ENCODE measurements at regions not wholly inside any gene's neighbourhood (a gene's known extent, or its start where the extent isn't known, plus 50 kb on each side); places are given as distances from the start of the nearest gene placed in this dataset.

- H3K27me3 Mint-ChIP-seq (ENCODE audit: unreplicated experiment) = peaks cover 3% of the 10 kb centered on the region
- no peak overlapping the region for H3K27ac Mint-ChIP-seq (ENCODE audit: unreplicated experiment)
- DNase-seq (ENCODE audit: low spot score) = no peak
- peaks cover 19% of the 10 kb centered on the region for H3K9me3 Mint-ChIP-seq (ENCODE audit: unreplicated experiment)
- TF ChIP-seq, protein P1, sequence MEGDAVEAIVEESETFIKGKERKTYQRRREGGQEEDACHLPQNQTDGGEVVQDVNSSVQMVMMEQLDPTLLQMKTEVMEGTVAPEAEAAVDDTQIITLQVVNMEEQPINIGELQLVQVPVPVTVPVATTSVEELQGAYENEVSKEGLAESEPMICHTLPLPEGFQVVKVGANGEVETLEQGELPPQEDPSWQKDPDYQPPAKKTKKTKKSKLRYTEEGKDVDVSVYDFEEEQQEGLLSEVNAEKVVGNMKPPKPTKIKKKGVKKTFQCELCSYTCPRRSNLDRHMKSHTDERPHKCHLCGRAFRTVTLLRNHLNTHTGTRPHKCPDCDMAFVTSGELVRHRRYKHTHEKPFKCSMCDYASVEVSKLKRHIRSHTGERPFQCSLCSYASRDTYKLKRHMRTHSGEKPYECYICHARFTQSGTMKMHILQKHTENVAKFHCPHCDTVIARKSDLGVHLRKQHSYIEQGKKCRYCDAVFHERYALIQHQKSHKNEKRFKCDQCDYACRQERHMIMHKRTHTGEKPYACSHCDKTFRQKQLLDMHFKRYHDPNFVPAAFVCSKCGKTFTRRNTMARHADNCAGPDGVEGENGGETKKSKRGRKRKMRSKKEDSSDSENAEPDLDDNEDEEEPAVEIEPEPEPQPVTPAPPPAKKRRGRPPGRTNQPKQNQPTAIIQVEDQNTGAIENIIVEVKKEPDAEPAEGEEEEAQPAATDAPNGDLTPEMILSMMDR (IDR thresholded peaks at IDR 0.05; ENCODE audit: unreplicated experiment) = no peak
- no peaks in the 10 kb centered on the region for H3K4me1 Mint-ChIP-seq (ENCODE audit: unreplicated experiment)
- H3K36me3 Mint-ChIP-seq (ENCODE audit: low read depth, unreplicated experiment) = peaks cover 6% of the 10 kb centered on the region
- H3K4me3 Mint-ChIP-seq (ENCODE audit: unreplicated experiment) = no peak overlapping the region
Measured at GRCh38 chr2:144102386-144102785, 417.5 kb downstream of the ZEB2 start.

GRCh38 chr2:144099780-144100377, 420.0 kb downstream of the ZEB2 start:
- Mint-ChIP-seq H3K27me3 (ENCODE audit: unreplicated experiment) (peaks cover 3% of the 10 kb centered on the region), H3K4me3 (ENCODE audit: unreplicated experiment) (no peak overlapping the region), H3K27ac (ENCODE audit: unreplicated experiment) (no peak overlapping the region), H3K9me3 (ENCODE audit: unreplicated experiment) (peaks cover 4% of the 10 kb centered on the region), H3K4me1 (ENCODE audit: unreplicated experiment) (no peaks in the 10 kb centered on the region), H3K36me3 (ENCODE audit: low read depth, unreplicated experiment) (peaks cover 3% of the 10 kb centered on the region)
- DNase-seq (ENCODE audit: low spot score) = no peak
- TF ChIP-seq, protein P1 (IDR thresholded peaks at IDR 0.05; ENCODE audit: unreplicated experiment) = no peak

- Mint-ChIP-seq H3K4me3 (ENCODE audit: unreplicated experiment) (no peak overlapping the region), H3K9me3 (ENCODE audit: unreplicated experiment) (peaks cover 4% of the 10 kb centered on the region), H3K4me1 (ENCODE audit: unreplicated experiment) (no peaks in the 10 kb centered on the region), H3K27me3 (ENCODE audit: unreplicated experiment) (peaks cover 3% of the 10 kb centered on the region), H3K27ac (ENCODE audit: unreplicated experiment) (no peak overlapping the region), H3K36me3 (ENCODE audit: low read depth, unreplicated experiment) (peaks cover 4% of the 10 kb centered on the region)
- TF ChIP-seq, protein P1 (IDR thresholded peaks at IDR 0.05; ENCODE audit: unreplicated experiment) = no peak
- no peak for DNase-seq (ENCODE audit: low spot score)
Measured at GRCh38 chr2:144099340-144099739, 420.6 kb downstream of the ZEB2 start.

GRCh38 chr2:144097440-144098225, 422.3 kb downstream of the ZEB2 start:
- no peaks in the 10 kb centered on the region for H3K9me3 Mint-ChIP-seq (ENCODE audit: unreplicated experiment)
- no peak overlapping the region for H3K27ac Mint-ChIP-seq (ENCODE audit: unreplicated experiment)
- H3K36me3 Mint-ChIP-seq (ENCODE audit: low read depth, unreplicated experiment) = peaks cover 4% of the 10 kb centered on the region
- H3K4me1 Mint-ChIP-seq (ENCODE audit: unreplicated experiment) = no peaks in the 10 kb centered on the region
- TF ChIP-seq, protein P1 (IDR thresholded peaks at IDR 0.05; ENCODE audit: unreplicated experiment) = no peak
- H3K4me3 Mint-ChIP-seq (ENCODE audit: unreplicated experiment) = no peak overlapping the region
- H3K27me3 Mint-ChIP-seq (ENCODE audit: unreplicated experiment) = no peaks in the 10 kb centered on the region
- DNase-seq (ENCODE audit: low spot score) = no peak

GRCh38 chr2:144096531-144096930, 423.4 kb downstream of the ZEB2 start:
- Mint-ChIP-seq H3K36me3 (ENCODE audit: low read depth, unreplicated experiment) (peaks cover 7% of the 10 kb centered on the region), H3K27ac (ENCODE audit: unreplicated experiment) (no peak overlapping the region), H3K4me1 (ENCODE audit: unreplicated experiment) (no peaks in the 10 kb centered on the region), H3K4me3 (ENCODE audit: unreplicated experiment) (no peak overlapping the region), H3K27me3 (ENCODE audit: unreplicated experiment) (no peaks in the 10 kb centered on the region), H3K9me3 (ENCODE audit: unreplicated experiment) (no peaks in the 10 kb centered on the region)
- no peak for DNase-seq (ENCODE audit: low spot score)
- TF ChIP-seq, protein P1 (IDR thresholded peaks at IDR 0.05; ENCODE audit: unreplicated experiment) = no peak
